GM21723 (cell line): ENCODE measurements at regions not wholly inside any gene's neighbourhood (a gene's known extent, or its start where the extent isn't known, plus 50 kb on each side); places are given as distances from the start of the nearest gene placed in this dataset.

Experiments
- ATAC-seq: cut with Tn5 transposase; IDR thresholded peaks from one replicate; pipeline ENCODE4 v1.9.1; 2021; ENCODE audit warnings: mild to moderate bottlenecking, moderate library complexity; ENCODE audit not compliant: unreplicated experiment

DNA sequence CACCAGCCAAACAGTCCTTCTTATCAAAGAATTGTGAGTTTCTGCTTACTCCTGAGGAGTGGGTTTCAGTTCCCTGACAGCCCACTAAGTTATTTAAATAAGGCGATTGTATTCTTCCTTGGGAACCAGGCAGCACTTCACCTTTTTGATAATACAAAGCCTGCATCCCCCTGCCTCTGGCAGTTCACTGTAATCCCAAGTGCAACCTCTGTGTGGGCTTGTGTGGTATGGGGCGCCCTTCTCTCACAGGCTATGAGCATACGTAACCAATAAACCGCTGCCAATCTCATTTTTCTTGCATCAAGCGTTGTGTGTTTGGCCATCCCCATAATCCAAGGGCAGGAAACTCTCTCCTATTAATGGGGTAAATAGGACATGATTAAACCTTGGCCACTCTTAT, 1025.6 kb downstream of the NSUN3 start:
- ATAC-seq = no peak

DNA sequence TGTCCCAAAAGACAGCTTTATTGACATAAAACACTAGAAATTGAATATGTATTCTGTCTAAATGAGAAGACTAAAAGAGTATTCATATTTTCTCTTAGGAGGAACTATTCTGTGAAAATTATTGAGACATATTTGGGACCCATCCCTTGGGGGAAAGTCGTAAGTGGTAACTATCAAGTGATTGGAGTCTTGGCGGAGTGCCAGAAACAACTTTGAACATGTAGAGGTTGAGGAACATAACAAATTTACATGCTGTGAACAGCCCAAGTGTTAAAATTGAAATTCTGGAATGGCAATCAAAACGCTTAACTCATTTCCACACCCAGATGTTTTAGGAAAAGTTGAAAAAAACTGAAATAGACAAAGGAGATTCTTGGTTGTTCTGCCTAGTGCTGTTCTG, 1034.6 kb downstream of the NSUN3 start:
- no peak for ATAC-seq

DNA sequence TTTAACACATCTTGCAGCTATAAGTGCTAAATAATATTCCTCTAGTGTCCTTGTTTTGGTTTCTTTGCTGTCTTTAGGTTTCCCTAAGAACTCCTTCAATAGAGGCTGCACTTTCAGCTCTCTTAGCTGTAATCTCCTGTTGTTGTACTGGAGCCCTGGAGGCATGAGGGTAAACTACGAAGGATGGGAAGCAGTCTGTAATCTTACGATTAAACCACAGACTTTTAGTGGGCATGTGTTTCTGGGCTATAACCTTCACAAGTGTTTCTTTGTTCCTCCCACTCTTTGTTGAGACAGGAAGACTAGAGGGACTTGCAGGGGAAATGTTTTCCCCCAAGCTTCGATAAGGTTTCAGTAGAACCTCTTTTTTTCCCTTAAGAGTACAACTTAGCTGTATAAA, 1058.1 kb downstream of the NSUN3 start:
- ATAC-seq = no peak

DNA sequence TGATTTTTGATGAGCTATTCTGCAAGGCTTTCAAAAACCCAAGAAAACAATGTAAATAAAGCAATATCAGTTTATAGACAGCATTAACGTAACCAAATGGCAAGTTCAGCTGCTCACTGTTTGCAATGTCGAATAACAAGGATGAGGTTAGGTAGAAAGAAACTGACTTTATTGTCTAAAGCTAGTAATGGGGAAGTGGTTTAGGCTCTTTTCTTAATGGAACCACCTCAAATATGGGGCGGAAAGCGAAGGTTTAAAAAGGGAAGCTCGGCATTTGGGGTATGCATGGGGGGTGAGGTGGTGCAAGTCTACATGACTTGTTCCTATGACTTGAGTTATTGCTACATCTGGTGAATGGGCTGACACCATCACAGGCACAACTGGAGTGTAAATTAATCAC, 1060.2 kb downstream of the NSUN3 start:
- no peak for ATAC-seq

DNA sequence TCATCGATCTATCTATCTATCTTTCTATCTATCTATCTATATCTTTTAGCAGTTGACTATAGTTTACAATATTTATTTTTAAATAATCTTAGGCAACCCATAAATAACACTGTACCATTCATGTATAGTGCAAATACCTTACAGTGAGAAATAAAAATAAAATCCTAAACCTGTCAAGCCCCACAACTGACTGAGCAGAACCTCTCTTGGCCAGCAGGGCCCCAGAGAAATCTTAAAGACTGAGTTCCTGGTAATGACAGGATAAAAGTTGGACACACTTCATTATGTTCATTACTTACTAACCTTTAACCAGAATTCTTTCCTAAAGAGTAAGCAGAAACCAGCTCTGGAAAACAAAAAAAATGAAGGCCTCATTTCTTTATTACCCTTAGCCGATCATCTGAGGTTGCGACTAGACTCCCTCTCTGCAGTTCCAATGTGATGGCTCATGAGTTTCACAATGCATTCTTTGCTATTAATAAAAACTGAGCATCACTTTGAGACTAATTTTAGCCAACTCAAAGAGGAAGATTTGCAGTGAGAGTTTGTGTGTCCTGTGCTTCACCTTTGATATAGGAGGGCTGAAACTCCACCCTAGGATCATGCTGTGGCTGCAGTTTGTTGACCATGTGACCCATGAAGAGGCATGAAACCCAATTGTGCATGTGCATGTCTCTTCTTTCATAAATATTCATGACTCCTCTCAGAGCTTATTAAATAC, 1072.0 kb downstream of the NSUN3 start:
- ATAC-seq = no peak

DNA sequence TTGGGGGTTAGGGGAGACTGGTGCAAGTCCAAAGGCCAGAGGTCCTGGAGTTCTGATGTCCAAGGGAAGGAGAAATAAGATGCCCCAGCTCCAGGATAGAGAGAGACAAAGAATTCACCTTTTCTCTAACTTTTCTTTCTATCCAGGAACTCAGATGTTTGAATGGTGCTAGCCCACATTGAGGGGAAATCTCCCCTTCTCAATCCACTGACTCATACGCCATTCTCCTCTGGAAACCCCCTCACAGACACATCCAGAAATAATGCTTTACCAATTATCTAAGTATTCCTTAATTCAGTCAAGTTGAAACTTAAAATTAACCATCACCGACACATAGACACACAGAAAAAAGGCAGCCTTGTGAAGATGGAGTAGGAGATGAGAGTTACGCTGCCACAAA, 1085.2 kb downstream of the NSUN3 start:
- no peak for ATAC-seq

DNA sequence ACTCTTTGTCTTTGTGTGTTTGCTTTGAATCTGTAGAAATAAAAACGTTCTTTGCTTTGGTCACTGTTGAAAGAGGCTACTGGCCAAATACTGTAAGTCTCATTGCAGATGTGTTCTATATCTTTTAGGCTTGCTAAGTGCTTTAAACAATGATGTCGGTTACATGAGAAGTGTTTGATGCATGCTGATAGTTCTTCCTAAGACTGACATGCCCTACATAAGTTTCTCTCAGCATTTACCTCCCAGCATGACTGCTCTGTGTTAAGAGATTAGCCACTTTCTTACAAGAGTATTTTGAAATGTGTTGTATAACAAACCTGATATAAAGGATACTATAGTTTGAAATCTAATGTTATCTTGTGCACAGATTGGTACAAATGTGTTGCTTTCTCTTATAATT, 1088.7 kb downstream of the NSUN3 start:
- no peak for ATAC-seq

DNA sequence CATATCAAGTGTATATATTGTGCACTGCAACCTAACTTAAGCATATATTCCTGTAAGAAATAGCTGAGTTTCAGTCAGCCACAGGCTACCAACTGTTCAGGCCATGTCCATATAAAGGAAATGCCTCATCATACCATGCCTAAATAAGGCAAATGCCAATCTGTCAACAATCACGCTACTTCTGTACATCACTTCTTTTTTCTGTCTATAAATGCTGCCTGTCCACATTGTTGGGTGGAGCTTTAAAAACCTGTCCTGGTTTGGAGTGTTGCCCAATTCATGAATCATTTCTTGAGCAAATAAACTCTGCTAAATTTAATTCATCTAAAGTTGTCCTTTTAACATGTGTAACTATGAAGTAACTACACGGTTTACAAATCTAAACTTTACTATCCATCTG, 1091.9 kb downstream of the NSUN3 start:
- ATAC-seq = no peak

DNA sequence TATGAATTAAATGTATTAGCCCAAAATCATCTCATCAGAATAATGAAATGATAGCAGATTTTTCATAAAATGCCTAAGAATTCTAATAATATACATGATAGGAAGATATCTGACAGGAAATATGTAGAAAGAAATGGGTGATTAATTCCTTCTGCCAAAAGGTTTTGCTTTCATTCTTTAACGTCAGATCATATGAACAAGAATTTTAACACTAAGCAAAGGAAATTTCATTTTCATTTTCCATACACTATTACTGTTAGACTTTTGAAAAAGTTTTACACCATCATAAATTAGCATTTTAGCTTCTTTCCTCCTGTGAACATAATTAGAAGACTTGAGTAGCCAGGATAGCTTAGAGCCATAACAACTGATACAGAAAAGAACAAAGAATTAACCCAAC, 1099.9 kb downstream of the NSUN3 start:
- ATAC-seq = no peak

DNA sequence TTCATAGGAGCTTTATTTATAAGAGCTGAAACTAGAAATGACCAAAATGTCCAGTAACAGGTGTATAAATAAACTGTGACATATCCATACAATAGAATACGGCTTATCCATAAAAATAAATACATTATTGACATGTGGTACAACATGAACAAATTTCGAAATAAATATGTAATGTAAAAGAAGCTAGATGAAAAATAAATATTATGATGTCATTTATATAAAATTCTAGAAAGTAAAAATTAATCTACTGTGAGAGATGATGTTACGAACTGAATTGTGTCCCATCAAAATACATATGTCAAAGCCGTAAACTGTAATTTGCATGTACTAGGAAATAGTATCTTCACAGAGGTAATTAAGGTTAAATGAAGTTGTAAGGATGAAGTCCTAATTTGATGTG, 1104.9 kb downstream of the NSUN3 start:
- ATAC-seq = no peak

DNA sequence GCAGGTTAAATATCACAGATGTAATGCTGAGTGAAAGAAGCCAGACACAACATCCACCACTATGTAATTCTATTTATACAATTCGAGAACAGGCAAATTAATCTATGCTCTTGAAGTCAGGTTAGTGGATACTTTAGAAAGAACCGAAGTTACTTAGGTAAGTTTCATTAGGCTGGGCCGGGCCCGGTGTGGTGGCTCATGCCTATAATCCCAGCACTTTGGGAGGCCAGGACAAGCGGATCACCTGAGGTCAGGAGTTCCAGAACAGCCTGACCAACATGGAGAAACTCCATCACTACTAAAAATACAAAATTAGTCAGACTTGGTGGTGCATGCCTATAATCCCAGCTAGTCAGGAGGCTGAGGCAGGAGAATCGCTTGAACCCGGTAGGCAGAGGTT, 1105.7 kb downstream of the NSUN3 start:
- ATAC-seq = no peak

DNA sequence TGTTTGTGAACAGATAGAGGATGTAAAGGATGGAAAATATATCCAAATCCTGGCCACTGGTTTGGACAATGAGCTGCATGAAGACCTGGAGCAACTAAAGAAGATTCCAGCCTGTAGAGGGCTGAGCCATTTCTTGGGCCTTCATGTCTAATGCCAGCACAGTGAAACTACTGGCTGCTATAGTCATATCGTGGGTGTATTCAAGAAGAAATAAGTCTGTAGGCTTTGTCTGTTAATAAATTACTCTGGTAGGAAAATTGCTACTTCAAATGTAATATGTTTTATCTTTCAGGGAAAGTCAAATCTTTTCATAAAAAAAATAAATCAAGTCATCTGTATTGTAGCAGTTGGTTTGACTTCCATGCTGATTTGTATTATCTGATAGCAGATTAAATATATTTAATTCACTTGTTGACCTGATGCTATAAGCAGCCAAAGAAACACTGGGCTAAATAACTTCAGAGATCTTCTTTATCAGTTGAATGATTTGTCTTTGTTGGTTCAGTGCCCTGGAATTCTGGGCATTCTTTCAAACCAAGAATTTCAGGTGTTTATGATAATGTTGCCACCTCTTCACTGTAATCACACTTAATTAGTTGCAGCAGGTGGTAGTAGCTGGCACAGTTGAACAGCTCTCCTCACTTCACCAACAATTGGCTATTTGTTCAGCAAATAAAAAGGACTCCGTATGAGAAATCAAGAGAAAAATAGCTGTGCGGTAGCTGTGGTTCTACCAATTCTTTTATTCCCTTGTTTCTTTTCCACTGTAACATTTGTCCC, 1109.5 kb downstream of the NSUN3 start:
- no peak for ATAC-seq

DNA sequence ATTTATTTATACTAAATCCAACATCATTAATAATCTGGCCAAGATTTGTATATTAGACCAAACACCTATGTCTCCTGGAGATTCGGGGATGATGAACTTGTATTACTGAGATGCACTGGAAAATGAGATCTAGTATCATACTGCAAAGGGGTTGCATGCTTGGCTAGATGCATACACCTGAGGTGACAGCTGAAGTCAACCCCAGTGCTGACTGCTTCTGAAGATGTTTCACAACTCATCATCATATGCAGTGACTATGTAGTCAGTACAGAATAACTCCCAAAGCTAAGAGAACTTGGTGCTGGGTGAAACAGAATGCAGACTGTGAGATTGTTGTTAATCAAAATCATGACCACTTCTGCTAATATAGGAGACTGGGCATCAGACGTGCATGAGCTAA, 1114.2 kb downstream of the NSUN3 start:
- ATAC-seq = no peak

DNA sequence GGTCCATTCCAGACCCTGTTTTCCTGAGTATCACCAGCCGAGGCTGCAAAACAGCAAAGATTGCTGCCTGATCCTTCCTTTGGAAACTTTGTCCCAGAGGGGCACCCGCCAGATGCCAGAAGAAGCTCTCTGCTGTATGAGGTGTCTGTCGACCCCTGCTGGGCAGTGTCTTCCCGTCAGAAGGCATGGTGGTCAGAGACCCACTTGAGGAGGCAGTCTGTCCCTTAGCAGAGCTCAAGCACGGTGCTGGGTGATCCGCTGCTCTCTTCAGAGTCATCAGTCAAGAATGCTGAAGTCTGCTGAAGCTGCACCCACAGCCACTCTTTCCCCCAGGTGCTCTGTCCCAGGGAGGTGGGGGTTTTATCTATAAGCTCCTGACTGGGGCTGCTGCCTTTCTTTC, 1121.2 kb downstream of the NSUN3 start:
- ATAC-seq = no peak

DNA sequence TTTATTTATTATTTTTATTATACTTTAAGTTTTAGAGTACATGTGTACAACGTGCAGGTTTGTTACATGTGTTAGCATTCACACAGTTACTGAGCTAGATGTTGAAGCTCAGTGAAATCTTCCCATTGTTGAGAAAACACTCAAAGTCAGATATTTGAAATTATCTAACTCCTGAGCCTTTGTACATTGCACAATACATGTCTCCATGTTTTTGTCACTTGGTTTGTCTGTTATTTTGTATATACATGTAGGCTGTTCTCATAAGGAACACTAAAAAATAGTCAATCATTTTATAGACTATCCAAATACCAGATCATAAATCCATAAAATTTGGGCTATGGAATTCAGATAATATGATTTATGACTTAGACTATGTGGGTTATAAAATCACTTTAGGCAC, 1126.5 kb downstream of the NSUN3 start:
- no peak for ATAC-seq

DNA sequence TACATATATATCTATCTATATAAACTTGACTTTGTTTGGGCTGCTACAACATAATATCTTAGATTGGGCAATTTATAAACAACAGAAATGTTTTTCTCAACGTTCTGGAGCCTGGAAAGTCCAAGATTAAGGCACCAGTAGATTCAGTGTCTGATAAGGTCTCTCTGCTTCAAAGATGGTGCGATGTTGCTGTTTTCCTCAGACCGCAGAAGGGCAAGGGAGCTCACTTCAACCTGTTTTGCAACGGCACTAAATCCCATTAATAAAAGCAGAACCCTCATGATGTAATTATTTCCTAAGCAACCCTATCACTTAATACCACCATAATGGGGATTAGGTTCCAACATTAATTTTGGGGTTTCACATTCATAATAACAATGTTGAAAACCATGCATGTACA, 1134.8 kb downstream of the NSUN3 start:
- no peak for ATAC-seq

DNA sequence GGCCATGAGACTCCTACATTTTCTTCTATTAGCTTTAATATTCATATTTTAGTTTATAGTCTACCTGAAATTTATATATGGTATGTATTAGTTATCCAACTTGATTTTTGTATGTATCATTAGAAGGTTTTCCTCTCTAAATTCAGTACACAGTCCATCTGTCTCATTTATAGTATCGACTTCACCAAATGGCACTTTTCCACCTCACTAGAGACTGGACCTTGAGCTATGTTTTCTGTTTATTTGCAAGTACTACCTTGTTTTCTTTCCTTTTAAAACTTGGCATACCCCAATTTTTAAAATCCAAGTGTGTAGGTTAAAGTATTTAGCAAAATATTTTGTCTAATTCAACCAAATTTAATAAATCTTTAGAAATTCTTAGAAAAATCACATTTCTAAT, 1137.5 kb downstream of the NSUN3 start:
- no peak for ATAC-seq

DNA sequence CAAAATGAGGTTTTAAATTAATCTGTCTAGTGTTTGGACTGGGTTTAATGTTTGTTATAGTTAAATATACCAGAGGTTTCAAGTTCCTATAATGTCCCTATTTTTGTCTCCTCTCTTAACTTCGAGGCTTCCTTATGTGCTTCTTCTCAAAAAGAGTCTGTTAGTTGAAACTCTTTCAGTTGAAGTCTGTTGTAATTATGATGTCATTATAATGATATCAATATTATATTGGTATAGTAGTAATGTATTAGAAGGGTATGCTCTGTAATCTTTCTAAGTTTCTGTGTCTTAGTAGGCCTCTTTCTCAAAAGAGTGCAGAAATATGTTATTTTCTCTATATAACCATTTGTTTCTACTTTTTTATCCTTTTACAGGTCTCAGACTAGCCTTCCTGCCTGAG, 1148.0 kb downstream of the NSUN3 start:
- ATAC-seq = no peak

DNA sequence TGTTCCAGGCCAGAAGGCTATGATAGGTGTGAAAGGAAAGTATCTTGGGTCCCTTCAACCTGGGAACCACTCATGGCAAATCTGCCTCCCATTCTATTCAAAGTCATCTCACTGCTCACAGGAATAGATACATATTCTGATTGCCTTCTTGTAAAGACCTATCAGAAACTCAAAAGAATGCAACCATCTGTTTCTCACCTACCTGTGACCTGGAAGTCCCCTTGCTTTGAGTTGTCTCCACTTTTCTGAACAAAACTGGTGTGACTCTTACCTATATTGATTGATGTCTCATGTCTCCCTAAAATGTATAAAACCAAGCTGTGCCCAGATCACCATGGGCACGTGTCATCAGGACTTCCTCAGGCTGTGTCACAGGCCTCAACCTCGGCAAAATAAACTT, 1149.3 kb downstream of the NSUN3 start:
- ATAC-seq = no peak

DNA sequence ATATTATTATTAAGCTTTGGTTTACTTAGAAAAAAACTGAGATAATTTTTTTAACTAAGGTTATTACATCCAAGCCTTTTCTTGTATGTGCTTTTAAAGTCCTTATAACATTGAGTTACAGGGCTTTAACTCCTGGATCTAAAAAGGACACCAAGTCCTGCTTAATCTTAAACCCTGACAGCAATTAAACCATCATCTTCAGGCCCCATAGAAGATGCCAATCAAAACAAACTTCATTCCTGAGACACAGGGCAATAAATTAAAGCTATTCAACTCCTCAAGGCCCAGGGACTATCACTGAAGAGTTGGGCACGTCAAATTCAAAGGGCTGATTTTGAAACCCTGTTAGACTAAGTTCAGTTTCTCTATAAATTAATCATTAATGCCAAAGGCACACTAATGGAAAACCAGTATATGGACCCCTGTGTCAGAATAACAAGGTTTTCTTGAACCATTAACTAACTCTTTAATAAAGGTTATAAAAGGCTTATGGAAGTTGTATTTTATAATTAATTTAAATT, 1152.6 kb downstream of the NSUN3 start:
- ATAC-seq = no peak

DNA sequence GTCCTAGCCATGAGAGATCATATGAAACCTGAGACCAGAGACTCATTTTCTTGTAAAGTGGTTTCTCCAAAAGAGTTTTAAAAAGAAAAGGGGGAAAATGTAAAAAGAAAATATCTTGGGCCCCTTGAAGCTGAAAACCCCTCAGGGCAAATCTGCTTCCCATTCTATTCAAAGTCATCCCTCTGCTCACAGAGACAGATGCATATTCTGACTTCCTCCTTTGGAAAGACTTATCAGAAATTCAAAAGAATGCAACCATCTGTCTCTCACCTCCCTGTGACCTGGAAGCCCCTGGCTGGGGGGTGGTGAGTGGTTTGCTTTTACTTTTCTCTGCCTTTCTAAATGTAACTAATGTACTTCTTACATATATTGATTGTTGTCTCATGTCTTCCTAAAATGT, 1154.8 kb downstream of the NSUN3 start:
- no peak for ATAC-seq

DNA sequence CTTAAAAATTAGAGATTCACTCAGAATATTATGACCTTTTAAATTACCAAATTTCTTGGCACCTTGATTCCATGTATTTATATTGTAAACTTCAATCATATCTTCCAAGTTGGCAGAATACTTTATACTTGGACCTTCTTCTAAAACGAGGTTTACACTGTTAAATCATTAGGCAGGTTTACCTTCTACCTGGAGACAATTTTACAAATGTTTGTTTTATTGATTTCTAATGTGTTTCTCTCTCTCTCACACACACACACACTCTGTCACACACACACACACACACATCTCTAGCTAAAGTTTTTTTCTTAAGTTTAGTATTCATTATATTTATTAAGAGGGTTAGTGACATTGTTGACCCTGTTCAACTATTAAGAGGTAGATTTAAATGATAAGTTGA, 1155.6 kb downstream of the NSUN3 start:
- no peak for ATAC-seq
